ENCODE measurements at regions not wholly inside any gene's neighbourhood (a gene's known extent, or its start where the extent isn't known, plus 50 kb on each side); places are given as distances from the start of the nearest gene placed in this dataset.

DNA sequence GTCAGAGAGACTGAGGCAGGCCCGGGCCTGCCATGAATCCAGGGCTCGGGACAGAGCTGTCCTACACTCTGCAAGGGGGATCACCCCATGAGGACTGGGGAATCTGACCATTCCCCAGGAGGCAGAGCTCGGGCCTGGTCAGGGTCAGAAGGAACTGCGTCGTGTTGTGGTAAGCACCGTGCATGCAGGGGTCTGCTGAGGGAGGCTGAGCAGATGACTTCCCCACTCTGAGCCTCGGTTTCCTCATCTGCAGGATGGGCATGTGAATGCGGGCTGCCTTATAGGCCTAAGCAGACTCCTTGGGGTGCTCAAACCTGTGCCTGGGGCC lies 61.6 kb upstream of the IQSEC1 start:
- peaks cover 0 to 13% of the 10 kb centered on the region in 2 donors for H3K27me3 ChIP-seq
- intact Hi-C loops (cut with DNase I; ENCODE audit: low total_unique reads) = no loop called here
- no peaks in the 10 kb centered on the region for H3K36me3 ChIP-seq
- no peak overlapping the region for H3K27ac ChIP-seq
- TF ChIP-seq, protein P1, sequence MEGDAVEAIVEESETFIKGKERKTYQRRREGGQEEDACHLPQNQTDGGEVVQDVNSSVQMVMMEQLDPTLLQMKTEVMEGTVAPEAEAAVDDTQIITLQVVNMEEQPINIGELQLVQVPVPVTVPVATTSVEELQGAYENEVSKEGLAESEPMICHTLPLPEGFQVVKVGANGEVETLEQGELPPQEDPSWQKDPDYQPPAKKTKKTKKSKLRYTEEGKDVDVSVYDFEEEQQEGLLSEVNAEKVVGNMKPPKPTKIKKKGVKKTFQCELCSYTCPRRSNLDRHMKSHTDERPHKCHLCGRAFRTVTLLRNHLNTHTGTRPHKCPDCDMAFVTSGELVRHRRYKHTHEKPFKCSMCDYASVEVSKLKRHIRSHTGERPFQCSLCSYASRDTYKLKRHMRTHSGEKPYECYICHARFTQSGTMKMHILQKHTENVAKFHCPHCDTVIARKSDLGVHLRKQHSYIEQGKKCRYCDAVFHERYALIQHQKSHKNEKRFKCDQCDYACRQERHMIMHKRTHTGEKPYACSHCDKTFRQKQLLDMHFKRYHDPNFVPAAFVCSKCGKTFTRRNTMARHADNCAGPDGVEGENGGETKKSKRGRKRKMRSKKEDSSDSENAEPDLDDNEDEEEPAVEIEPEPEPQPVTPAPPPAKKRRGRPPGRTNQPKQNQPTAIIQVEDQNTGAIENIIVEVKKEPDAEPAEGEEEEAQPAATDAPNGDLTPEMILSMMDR (IDR thresholded peaks at IDR 0.05) = no peak
- no peaks in the 10 kb centered on the region for H3K4me1 ChIP-seq
- no peaks in the 10 kb centered on the region for H3K9me3 ChIP-seq
- DNase-seq = peak; percentile 4 to 35
- no peak overlapping the region for H3K4me3 ChIP-seq

DNA sequence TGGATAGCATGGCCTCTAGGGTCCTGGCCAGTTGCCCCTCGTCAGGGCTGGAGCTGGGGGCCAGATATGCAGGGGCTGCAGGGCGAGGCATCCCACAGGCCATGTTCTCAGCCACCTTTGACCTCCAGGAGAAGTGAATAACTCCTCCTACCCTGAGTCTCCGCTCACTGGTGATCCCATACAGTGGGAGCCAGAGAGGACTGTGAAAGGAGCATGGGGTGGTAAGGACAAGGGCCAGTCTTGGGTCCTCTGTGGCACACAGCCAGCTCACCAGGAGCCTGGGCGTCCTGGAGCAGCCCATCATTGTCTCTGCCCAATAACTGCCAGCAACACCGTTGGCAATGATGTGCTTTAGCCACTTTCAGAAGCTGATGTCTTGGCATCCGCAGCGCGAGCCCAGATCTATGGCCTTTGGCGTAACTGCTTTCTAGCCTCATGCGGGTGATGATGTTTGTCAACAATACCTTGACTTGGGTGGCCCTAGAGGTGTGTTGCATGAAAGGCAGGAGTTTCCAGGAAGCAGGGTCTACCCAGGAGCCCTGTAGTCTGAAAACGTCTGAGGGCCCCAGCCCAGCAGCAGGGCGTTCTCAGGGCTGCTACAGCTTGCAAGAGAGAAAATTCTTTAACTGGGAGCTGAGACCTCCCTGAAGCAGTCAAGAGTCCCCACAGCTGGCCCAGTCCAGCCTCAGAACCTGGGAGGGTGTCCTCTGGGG lies 61.1 kb upstream of the IQSEC1 start:
- Histone ChIP-seq H3K9me3 (no peaks in the 10 kb centered on the region), H3K36me3 (no peaks in the 10 kb centered on the region), H3K4me3 (no peak overlapping the region), H3K27me3 (peaks cover 0 to 13% of the 10 kb centered on the region in 2 donors), H3K4me1 (no peaks in the 10 kb centered on the region), H3K27ac (no peak overlapping the region)
- intact Hi-C loops (cut with DNase I; ENCODE audit: low total_unique reads) = no loop called here
- TF ChIP-seq, protein P1 (IDR thresholded peaks at IDR 0.05) = no peak
- peak; percentile 14 to 39 for DNase-seq

DNA sequence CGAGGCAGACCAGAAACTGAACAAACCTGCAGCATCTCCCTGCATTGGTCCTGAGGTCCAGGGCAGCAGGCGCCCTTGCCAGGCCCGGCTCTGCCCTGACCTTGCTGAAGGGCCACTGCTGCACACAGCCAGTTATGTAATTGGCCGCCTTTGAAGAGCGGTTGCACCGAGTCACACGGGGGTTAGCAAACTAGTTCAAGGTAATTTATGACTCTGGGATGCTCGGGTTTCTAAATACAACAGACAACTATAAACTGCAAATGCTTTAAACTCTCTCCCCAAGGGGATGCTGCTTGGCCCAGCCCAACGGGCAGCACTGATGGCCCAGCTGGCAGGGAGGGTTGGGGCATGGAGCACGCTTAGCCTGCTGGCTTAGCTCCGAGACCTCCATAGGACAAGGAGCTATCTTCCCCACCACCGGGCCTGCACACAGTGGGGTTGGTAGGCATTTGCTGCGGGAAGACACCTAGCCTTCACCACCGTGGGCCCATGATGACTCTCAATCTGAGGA lies 60.3 kb upstream of the IQSEC1 start:
- Histone ChIP-seq H3K36me3 (no peaks in the 10 kb centered on the region), H3K4me3 (no peak overlapping the region), H3K9me3 (no peaks in the 10 kb centered on the region), H3K27ac (no peak overlapping the region), H3K27me3 (peaks cover 0 to 13% of the 10 kb centered on the region in 2 donors), H3K4me1 (no peaks in the 10 kb centered on the region)
- DNase-seq = peak; percentile 10 to 60
- intact Hi-C loops (cut with DNase I; ENCODE audit: low total_unique reads) = no loop called here
- TF ChIP-seq, protein P1 (IDR thresholded peaks at IDR 0.05) = no peak

DNA sequence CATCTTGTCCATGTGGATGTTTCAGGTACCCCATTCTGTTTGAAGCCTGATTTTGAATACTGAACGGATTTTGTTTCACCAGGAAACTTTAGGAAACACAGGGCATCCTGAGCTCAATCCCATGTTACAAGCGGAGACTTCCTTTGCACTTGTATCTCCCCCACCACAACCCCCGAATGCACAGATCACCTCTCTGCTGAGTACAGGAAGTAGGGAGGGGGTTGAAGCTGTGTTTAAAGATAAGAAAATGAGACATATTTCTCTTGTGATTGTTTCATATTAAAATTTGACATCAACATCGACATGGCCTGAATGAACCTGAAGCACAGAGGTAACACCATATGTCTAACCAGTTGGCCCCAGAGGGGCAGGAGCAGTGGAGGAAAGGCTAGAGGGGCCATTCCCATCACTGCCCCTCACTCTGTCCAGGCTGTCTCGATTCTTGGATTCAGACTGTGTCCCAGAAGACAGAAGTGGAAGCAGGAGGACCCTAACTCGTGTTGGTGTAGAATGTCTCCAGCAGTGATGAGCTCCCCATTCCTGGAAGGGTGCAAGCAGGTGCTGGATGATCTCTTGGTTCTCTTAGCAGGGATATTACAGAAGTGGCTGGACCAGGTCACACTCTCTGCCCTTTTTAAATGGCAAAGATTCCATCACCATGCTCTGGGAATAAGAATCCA lies 59.6 kb upstream of the IQSEC1 start:
- H3K27ac ChIP-seq = no peak overlapping the region
- intact Hi-C loops (cut with DNase I; ENCODE audit: low total_unique reads) = no loop called here
- peaks cover 0 to 13% of the 10 kb centered on the region in 2 donors for H3K27me3 ChIP-seq
- TF ChIP-seq, protein P1 (IDR thresholded peaks at IDR 0.05) = no peak
- no peaks in the 10 kb centered on the region for H3K36me3 ChIP-seq
- H3K4me1 ChIP-seq = no peaks in the 10 kb centered on the region
- DNase-seq = peak in 1 of 2 donors; percentile 2
- no peak overlapping the region for H3K4me3 ChIP-seq
- no peaks in the 10 kb centered on the region for H3K9me3 ChIP-seq

DNA sequence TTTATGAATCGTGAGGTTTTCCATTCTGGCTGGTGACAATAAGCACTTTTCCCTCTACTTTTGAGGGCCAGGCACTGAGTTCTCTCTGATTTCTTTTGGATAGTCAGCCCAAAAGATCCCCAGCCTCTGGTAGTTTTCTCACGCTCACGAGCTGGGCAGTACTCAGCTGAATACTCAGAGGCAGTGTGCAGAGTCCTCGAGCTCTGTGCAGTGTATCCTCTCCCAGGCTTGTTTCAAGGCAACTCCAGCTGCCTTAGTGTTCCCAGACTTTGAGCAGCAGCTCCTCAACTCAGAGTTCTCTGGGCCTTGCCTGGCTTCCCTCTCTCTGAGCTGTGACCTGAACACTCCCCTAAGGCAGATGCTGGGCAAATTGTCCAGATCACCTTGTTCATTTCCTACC lies 59.1 kb upstream of the IQSEC1 start:
- H3K4me3 ChIP-seq = no peak overlapping the region
- DNase-seq = no peak
- intact Hi-C loops (cut with DNase I; ENCODE audit: low total_unique reads) = no loop called here
- no peaks in the 10 kb centered on the region for H3K9me3 ChIP-seq
- TF ChIP-seq, protein P1 (IDR thresholded peaks at IDR 0.05) = no peak
- H3K27ac ChIP-seq = no peak overlapping the region
- no peaks in the 10 kb centered on the region for H3K4me1 ChIP-seq
- peaks cover 0 to 13% of the 10 kb centered on the region in 2 donors for H3K27me3 ChIP-seq
- H3K36me3 ChIP-seq = no peaks in the 10 kb centered on the region

Data from tibial artery (tissue), 4 donors.